Esophagus squamous epithelium (tissue), 4 donors: ENCODE measurements at regions not wholly inside any gene's neighbourhood (a gene's known extent, or its start where the extent isn't known, plus 50 kb on each side); places are given as distances from the start of the nearest gene placed in this dataset.

ENCODE experiments used
- CTCF ChIP-seq, 6 experiments: fragments of 450-650 bp in 4 of 6; fragments of 200-600 bp in 2 of 6; sonication (generic) in 2 of 6; IDR thresholded peaks; one replicate each; pipeline ENCODE4 v1.5.1; 2016 to 2019; ENCODE audit warnings: antibody characterized with exemption in 6 of 6, mild to moderate bottlenecking in 4 of 6, moderate library complexity in 4 of 6
- POLR2A ChIP-seq, 4 donors: fragments of 450-650 bp; IDR thresholded peaks; one replicate each; pipeline ENCODE4 v1.6.1; 2017; ENCODE audit warnings: antibody characterized with exemption in 4 of 4, mild to moderate bottlenecking in 4 of 4, moderate library complexity in 3 of 4

DNA sequence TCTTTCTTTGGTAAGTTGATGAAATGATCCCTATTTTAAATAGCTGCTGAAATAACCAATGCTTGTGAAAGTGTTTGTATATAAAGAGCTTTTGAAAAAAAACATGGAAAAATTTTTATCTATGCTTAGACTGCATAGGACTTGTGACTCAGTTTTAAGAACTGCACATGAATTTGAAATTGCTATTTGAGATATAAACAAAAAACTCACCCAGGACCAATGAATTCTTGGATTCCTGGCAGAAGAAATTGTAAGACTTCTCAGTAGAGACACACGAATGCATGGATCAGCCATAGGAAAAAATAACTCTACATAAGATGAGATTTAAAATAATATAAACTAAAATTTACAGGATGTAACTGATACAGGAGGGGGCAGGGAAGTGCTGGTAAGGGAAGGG lies 278.8 kb upstream of the SORCS1 start:
- TF ChIP-seq CTCF (IDR thresholded peaks at IDR 0.05) (no peak), POLR2A (IDR thresholded peaks at IDR 0.05) (no peak)
